ENCODE measurements at regions not wholly inside any gene's neighbourhood (a gene's known extent, or its start where the extent isn't known, plus 50 kb on each side); places are given as distances from the start of the nearest gene placed in this dataset.

GRCh38 chrX:69362856-69363255 is 141.3 kb upstream of the NALF2 start:
- no peak for FAIRE-seq

GRCh38 chrX:69362354-69362753 is 141.8 kb upstream of the NALF2 start:
- FAIRE-seq, result no peak

- FAIRE-seq, result no peak
Observed at GRCh38 chrX:69361311-69361845, 142.7 kb upstream of the NALF2 start.

- FAIRE-seq, result no peak
Observed at GRCh38 chrX:69357317-69357716, 146.8 kb upstream of the NALF2 start.

- no peak for FAIRE-seq
Observed at GRCh38 chrX:69324851-69325250, 159.6 kb upstream of the PJA1 start.

- FAIRE-seq, result no peak
Observed at GRCh38 chrX:69323786-69324720, 158.8 kb upstream of the PJA1 start.

GRCh38 chrX:69321789-69322188 is 156.5 kb upstream of the PJA1 start:
- FAIRE-seq, result no peak

- FAIRE-seq, result no peak
Observed at GRCh38 chrX:69321006-69321655, 155.9 kb upstream of the PJA1 start.

GRCh38 chrX:69320116-69320515 is 154.9 kb upstream of the PJA1 start:
- FAIRE-seq, result no peak

GRCh38 chrX:69319376-69319775 is 154.1 kb upstream of the PJA1 start:
- FAIRE-seq, result no peak

- FAIRE-seq, result no peak
Observed at GRCh38 chrX:69318651-69319340, 153.5 kb upstream of the PJA1 start.

GRCh38 chrX:69317721-69318120 is 152.5 kb upstream of the PJA1 start:
- no peak for FAIRE-seq

- FAIRE-seq, result no peak
Observed at GRCh38 chrX:69314436-69315348, 149.4 kb upstream of the PJA1 start.

- FAIRE-seq, result no peak
Observed at GRCh38 chrX:69313617-69314290, 148.5 kb upstream of the PJA1 start.

- FAIRE-seq, result no peak
Observed at GRCh38 chrX:69311936-69312670, 146.8 kb upstream of the PJA1 start.

GRCh38 chrX:69309074-69309792 is 144.0 kb upstream of the PJA1 start:
- FAIRE-seq, result no peak

GRCh38 chrX:69307756-69308155 is 142.5 kb upstream of the PJA1 start:
- FAIRE-seq, result no peak

GRCh38 chrX:69307029-69307428 is 141.8 kb upstream of the PJA1 start:
- FAIRE-seq, result no peak

- FAIRE-seq, result no peak
Observed at GRCh38 chrX:69306063-69306404, 140.8 kb upstream of the PJA1 start.

GRCh38 chrX:69305333-69306062 is 140.2 kb upstream of the PJA1 start:
- FAIRE-seq, result no peak
